A673 (cell line): ENCODE measurements at regions not wholly inside any gene's neighbourhood (a gene's known extent, or its start where the extent isn't known, plus 50 kb on each side); places are given as distances from the start of the nearest gene placed in this dataset.

ENCODE experiments used
- BruUV-seq: library from RNA; stranded (reverse); fragments of 400-500 nt; replicated peaks from 2 replicates; lab custom pipeline; 2021; lab: Mats Ljungman, UMichigan
- CTCF ChIA-PET: fragments of 300-600 bp; sonication (Branson Sonifier 250); formaldehyde crosslinking; loops from one replicate; lab custom pipeline; 2022; ENCODE audit warnings: antibody characterized with exemption; lab: Charles Lee
- POLR2A ChIA-PET: fragments of 300-600 bp; sonication (Branson Sonifier 250); formaldehyde crosslinking; loops from one replicate; lab custom pipeline; 2022; ENCODE audit warnings: antibody characterized with exemption; ENCODE audit not compliant: low non-redundant PET; lab: Charles Lee
- DNase-seq: peaks from one replicate; pipeline ENCODE4 v3.0.0-alpha.2; 2015; ENCODE audit warnings: low spot score
- H3K27ac ChIP-seq: fragments of 200-600 bp; sonication (generic); 2 replicates; pipeline ENCODE4 v1.5.1; 2016; ENCODE audit warnings: mixed run types, low read depth, mild to moderate bottlenecking, mixed read lengths, antibody characterized with exemption, low read length; ENCODE audit not compliant: poor library complexity, severe bottlenecking
- H3K27me3 ChIP-seq: fragments of 200-600 bp; sonication (generic); replicated peaks from 2 replicates; pipeline ENCODE4 v1.6.1; 2017; ENCODE audit warnings: mixed run types, low read depth, mild to moderate bottlenecking, mixed read lengths, antibody characterized with exemption, low read length; ENCODE audit not compliant: insufficient read depth, poor library complexity
- H3K36me3 ChIP-seq: fragments of 200-600 bp; sonication (generic); 2 replicates; pipeline ENCODE4 v1.6.1; 2016; ENCODE audit warnings: mixed run types, mild to moderate bottlenecking, mixed read lengths, antibody characterized with exemption, low read length; ENCODE audit not compliant: insufficient read depth, poor library complexity, severe bottlenecking
- H3K4me1 ChIP-seq: fragments of 200-600 bp; sonication (generic); 2 replicates; pipeline ENCODE4 v1.6.1; 2017; ENCODE audit warnings: mixed run types, mild to moderate bottlenecking, mixed read lengths, antibody characterized with exemption, low read length; ENCODE audit not compliant: insufficient read depth, poor library complexity, severe bottlenecking
- H3K4me3 ChIP-seq: fragments of 200-600 bp; sonication (generic); 2 replicates; pipeline ENCODE4 v1.5.1; 2016; ENCODE audit warnings: low read depth, mixed run types, mild to moderate bottlenecking, mixed read lengths, low read length; ENCODE audit not compliant: poor library complexity, severe bottlenecking
- H3K9me3 ChIP-seq: fragments of 200-600 bp; sonication (generic); 2 replicates; pipeline ENCODE4 v1.6.1; 2016; ENCODE audit warnings: mixed run types, low read depth, mild to moderate bottlenecking, mixed read lengths, antibody characterized with exemption, low read length; ENCODE audit not compliant: poor library complexity, severe bottlenecking
- CTCF ChIP-seq: fragments of 300-800, 200-600 bp; sonication (generic); conservative IDR thresholded peaks from 2 replicates; pipeline ENCODE4 v1.5.1; 2017; ENCODE audit warnings: low read depth, mild to moderate bottlenecking, antibody characterized with exemption, low read length, moderate library complexity, mixed read lengths
- EZH2 ChIP-seq: fragments of 200-600 bp; sonication (generic); IDR thresholded peaks from 2 replicates; pipeline ENCODE4 v1.6.1; 2017; ENCODE audit warnings: borderline replicate concordance, low read depth, mild to moderate bottlenecking, mixed read lengths, antibody characterized with exemption, low read length; ENCODE audit not compliant: poor library complexity, severe bottlenecking
- intact Hi-C: fragments of 100-400 bp; cut with micrococcal nuclease; formaldehyde crosslinking; loops from one replicate; pipeline ENCODE4 v1.10.0; 2022; ENCODE audit not compliant: unreplicated experiment

GRCh38 chr6:18985996-18986395, 598.8 kb downstream of the RNF144B start:
- Histone ChIP-seq H3K4me3 (no peak overlapping the region), H3K27ac (no peak overlapping the region), H3K4me1 (peaks cover 6% of the 10 kb centered on the region), H3K27me3 (no peaks in the 10 kb centered on the region), H3K9me3 (no peaks in the 10 kb centered on the region), H3K36me3 (no peaks in the 10 kb centered on the region)
- POLR2A ChIA-PET, result no interaction called here
- intact Hi-C loops, result no loop called here
- CTCF ChIA-PET, result no interaction called here
- TF ChIP-seq EZH2 (no peak), CTCF (no peak)
- DNase-seq, result no peak
- BruUV-seq, result no TSS peak

GRCh38 chr6:18988636-18989035, 601.5 kb downstream of the RNF144B start:
- BruUV-seq, result no TSS peak
- ChIA-PET POLR2A (no interaction called here), CTCF (no interaction called here)
- intact Hi-C loops, result no loop called here
- H3K27me3 ChIP-seq, result no peaks in the 10 kb centered on the region
- H3K9me3 ChIP-seq, result no peaks in the 10 kb centered on the region
- H3K4me1 ChIP-seq, result peaks cover 6% of the 10 kb centered on the region
- TF ChIP-seq EZH2 (no peak), CTCF (no peak)
- no peaks in the 10 kb centered on the region for H3K36me3 ChIP-seq
- H3K4me3 ChIP-seq, result no peak overlapping the region
- no peak overlapping the region for H3K27ac ChIP-seq
- DNase-seq, result no peak

GRCh38 chr6:18990059-18990978, 603.2 kb downstream of the RNF144B start:
- Histone ChIP-seq H3K9me3 (no peaks in the 10 kb centered on the region), H3K27me3 (no peaks in the 10 kb centered on the region), H3K36me3 (no peaks in the 10 kb centered on the region), H3K4me1 (peaks cover 6% of the 10 kb centered on the region), H3K4me3 (no peak overlapping the region), H3K27ac (no peak overlapping the region)
- DNase-seq, result peak; percentile 90
- POLR2A ChIA-PET, result interaction anchor here (0.6 kb wide), 1 partner anchor 1073 kb away, joined by 3 read pairs; no protein-coding TSS in a partner anchor
- intact Hi-C loops, result loop anchor here (5.0 to 10.0 kb wide), 3 partner anchors 393 to 864 kb away; no protein-coding TSS in a partner anchor
- CTCF ChIA-PET, result interaction anchor here (0.6 to 0.7 kb wide), 3 partner anchors 221 to 1066 kb away, joined by 3 read pairs; no protein-coding TSS in a partner anchor
- no peak for TF ChIP-seq EZH2
- peak; percentile 94 for TF ChIP-seq CTCF
- no TSS peak for BruUV-seq
